Activated CD4-positive, alpha-beta T cell treated with anti-CD3 and anti-CD28 coated beads for 4 hours (primary cell): ENCODE measurements at regions not wholly inside any gene's neighbourhood (a gene's known extent, or its start where the extent isn't known, plus 50 kb on each side); places are given as distances from the start of the nearest gene placed in this dataset.
A peak's percentile ranks its signal among the peaks of the same experiment; 100 is the strongest.

Experiments
- DNase-seq, 2 donors: peaks; one replicate each; pipeline ENCODE4 v3.0.0-alpha.2; 2020

DNA sequence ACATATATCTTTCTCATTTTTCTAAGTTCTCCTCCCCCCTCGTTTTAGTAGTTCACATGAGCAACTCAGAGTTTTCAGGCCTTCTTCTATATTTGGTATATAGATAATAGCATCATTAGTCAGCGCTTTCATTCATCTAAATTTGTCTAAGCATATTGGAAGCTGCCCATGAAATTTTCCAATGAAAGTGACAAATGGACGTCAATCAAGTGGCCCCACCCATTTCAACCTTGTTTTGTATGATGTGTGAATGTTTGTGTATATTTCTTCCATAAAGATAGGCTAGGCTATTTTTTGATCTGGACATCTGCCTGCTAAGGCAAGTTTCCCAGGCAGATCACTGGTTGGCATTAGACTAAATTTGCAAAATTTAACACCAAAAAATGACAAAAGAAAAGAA is 104.0 kb upstream of the SSBP2 start:
- no peak for DNase-seq

DNA sequence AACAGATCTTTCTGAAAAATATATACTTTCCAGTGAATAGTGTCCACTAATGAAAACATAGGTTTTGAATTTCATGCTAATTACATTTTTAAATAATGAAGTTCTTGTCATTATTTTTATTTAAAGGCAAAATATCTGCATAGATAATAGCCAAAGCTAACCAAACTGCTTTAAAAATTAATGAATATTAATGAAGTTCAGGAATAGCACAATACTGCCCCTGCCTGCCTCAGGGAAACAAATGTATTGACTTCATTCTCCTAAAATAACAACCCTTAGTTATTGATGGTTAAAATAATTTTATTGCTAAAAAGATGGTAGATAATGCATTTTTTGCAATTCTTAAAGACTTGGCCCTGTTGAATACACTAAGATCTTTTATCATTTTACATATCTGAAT is 103.6 kb upstream of the SSBP2 start:
- DNase-seq = no peak

DNA sequence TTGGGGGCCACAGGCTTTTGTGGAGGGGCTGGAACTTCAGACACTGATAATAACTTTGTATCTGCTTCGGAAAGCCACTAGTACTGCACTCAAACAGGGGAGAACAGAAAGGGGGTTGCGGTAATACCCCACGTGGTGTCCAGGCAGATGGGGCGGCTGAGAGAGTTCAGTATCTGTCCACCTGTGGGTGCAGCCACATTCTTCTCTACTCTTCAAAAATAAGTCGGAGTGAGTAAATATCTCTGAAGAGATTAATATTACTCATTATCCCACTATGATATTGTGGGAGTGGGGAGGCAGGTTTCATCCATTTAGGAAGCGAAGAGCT is 102.1 kb upstream of the SSBP2 start:
- DNase-seq = no peak

DNA sequence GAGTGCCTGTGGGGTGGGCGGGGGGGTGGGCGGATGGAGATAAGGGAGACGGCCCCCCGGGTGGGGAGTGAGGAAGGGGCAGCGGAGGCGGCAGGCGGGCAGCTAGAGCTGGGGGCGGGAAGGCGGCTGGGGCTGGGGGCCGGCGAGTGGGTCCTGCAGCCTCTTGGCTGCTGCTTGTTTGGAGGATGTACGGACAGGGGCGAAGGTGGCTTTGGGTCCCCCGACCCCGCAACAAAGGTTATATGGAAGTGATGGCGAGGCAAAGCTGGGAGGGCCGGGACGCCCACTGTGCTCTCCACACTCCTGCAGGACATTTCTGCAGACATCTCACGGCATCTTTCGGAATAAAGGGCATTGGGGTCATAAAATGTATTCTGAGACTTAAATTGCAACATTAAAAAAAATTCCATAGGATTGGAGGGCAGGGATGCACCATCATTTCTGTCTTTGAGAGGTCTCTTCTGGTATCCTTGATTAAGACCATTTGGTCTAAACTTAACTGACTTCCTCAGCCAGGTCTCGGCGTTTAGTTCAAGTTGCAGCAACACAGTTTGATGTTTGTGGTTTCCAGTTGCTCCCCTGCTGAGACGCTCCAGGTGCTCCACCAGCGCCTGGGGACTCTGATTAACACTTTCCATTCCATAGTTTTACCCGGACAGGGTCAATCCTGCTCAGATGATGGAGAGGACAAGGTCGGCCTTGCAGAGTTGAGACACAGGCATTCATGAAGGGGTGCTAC is 101.6 kb upstream of the SSBP2 start:
- no peak for DNase-seq

DNA sequence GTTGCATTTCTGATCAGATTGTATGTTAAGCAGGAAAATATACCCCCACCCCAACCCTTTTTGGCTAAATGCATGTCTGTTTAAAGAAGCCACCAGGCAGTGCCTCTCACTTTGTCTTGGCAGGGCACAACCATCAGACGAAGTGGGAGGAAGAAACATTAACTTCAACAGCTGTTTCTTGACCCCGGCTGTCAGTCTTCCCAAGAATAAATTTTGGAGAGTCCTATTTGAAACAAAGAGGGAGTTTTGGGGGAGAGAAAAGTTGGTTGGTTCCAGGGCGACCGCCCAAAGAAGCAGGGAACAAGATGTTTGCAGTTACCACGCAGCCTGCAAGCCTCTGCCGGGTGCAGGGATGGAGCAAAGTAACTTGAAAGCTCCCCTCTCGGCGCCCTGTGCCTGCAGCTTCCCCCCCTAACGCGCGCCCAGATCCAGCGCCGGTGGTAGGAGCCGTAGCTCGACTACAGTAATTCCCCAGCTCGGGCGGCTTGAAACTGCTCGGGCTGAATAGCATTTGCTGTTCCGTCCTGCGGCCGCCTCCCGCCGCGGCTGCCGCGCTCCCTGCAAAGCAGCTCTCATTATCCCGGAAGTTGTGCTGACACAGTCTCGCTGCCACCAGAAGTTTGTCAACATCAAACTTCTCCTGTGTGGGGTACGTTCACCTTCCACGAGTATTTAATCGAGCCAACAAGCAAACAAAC is 100.7 kb upstream of the SSBP2 start:
- peak; percentile 81 to 87 for DNase-seq

DNA sequence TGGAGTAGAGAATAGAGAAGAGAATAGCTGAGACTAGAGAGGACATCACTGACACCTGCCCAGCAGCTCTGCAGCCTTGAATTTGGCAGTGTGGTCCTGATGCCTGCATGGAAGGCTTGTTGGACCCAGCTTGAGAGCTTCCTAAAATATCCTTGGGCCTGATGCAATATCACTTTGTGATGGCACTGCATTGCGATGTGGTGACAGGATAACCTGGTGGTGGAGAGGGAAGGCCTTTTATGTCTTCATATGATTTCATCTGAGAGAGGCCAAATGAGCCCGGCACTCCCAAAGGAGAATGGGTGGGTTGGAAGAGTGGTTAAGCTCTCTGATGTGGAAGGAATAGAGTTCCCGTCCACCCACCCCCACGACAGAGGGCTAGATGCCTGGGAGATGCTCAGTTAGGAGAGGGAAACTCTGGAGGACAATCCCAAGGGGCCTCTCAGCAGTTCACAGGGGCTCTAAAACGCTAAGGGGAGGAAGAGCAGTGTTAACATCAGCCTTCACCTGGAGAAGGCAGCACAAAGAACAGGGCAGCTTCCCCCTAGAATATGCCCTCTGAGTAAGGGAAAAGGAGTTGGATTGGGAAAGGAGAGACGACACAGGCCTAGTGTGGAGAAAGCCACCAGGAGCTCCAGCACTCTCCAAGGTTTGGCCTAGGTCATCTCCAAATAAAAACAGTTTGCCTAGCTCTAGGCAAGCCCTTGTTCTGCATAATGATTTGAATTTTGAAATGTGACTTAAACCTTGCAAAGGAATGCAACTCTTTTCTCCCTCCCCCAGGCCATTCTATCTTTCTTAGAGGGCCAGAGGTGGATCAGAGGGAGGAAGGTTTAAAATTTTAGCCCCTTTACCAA is 99.8 kb upstream of the SSBP2 start:
- DNase-seq = no peak

DNA sequence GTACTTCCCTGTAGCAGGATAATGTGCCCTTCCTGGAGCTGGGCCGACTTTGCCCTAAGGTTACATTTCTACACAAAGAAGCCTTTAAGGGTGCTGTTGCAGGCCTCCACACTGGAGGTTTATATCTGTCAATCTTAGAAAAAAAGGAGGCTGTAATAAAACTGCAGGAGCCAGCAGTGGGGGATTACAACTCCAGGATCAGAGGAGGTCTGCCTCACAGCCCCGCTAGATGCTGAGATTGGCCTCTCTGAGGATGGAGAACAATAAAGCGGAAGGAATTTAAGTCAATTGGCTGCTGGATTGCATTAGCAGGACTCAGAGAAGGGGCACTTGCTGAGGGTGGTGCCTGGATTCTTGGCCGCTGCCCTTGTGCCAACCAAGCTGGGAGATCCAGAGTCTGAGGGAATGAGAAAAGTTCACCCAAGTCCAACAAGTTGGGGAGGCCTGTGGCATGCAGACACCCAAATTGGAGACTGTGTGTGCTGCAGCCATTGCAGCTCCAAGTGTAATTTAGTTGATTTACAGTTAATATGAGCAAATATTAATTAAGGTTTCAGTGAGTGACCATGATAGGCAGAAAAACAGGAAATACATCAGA is 99.0 kb upstream of the SSBP2 start:
- no peak for DNase-seq

DNA sequence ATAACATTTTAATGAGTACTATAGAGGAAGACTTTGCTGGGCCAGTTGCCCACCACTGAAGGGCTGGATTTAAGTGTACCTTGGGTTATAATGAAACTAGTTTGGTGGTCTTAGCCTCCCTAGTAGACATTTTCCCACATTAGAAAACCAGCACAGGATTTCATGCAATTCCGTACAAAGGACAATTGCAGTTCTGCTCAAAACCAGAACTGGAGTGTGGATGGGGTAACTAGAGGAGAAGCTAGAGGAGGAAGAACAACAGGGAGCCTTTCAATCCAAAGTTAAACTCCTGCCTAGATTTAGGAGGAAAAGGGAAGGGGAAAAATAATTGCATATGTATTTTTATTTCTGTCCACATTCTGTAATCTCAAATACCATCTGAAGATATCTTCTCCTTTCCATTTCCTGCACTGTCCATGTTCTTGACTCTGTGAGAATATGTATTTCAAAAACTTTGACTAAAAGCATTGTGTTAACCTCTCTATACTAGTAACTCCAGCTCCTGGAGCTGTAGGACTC is 97.5 kb upstream of the SSBP2 start:
- DNase-seq = no peak

DNA sequence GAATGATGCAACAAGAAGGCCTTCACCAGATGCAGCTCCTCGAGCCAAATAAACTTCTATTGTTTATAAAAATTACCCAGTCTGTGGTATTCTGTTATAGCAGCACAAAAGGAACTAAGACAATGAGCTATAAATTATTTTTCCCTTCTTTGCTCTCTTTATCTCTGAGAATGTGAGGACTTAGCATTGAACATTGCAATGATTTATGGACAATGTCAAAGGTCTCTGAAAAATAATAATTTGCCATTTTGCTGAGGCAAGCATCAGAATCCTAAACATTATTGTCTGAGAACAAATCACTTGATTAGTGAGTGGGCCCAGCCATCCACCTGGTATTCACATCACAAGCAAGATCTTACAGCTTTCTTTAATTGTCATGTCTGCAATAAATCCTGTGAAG is 95.4 kb upstream of the SSBP2 start:
- DNase-seq = no peak

DNA sequence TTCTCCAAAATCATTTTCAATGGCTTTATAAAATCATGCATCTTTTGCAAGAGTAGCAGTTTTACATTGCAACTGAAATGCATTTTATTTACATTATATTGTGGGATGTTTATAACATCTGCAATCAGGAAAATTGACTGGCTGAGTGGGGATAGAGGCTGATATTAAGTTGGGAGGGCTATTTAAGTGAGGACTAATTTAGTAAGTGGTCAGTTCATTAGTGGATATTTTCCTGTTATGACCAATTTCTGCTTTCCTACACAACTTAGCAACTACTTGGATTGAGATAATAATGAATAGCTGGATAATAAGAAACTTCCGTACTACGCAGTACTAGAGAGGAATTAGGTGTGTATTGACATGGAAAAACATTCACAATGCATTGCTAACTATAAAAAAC is 92.9 kb upstream of the SSBP2 start:
- DNase-seq = no peak

DNA sequence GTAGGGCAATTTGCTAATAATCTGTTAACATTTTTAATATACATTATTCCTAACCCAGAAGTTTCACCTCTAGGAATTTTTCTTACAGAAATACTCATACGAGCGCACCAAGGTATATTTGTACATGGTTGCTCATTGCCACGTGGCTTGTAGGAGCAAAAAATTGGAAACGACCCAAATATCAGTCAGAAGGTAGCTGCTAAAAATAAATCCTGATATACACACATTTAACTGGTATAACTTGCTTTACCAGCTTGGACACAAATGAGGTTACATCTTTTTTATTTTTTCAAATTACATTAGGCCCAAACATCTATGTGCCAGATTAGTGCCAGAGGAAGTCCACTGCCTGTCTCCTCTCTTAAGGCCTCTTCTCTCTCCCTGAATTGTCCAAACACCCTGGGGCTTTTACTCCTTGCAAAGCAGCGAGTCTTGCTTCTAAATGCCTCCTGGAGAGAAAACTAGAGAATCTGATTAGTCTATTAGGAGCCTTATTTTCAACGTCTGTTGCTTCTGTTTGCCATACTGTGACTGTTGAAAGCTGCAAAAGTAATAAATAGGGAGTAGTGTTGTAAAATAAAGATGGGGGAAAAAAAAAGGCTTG is 92.0 kb upstream of the SSBP2 start:
- no peak for DNase-seq

DNA sequence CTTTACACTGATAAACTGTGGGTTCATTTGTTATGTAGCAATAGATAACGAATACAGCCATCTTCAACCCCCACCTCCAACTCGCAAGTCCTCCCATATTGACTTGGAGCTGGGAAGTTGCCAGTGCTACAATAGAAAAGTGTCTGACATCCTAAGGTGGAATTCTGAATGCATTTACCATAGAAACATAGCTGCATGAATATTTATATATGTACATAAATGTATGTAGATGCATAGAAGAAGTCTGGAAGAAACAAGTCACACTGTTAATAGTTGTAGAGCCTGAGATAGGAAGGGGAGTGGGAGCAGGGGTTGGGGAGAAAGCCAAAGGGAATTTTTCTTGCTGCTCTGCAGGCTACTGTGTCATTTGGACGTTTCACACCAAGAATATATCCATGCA is 88.1 kb upstream of the SSBP2 start:
- DNase-seq = no peak

DNA sequence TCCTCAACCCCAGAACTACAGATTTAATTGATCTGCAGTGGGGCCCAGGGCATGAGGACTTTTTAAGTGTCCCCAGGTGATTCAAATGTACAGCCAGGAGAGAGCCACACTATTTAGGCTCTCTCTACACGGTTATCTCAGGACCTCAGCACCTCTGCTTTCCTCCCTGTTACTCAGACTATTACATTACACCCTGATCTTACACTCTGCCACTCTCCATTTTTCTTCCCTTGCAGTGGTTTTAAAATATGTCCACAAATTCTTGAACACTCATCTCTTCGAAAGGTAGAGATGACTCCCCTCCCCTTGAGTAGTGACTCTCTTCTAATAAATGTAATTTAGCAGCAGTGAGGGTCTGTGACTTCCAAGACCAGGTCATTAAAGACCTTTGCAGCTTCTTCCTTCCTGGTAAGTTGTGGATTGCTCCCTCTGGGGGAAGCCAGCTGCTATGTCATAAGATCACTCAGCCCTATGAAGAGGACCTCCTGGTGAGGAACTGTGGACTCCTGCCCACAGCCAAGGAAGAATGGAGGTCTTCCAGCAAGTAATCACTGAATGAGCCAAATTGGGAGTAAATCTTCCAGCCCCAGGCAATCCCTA is 87.5 kb upstream of the SSBP2 start:
- DNase-seq = peak in 1 of 2 donors; percentile 21

DNA sequence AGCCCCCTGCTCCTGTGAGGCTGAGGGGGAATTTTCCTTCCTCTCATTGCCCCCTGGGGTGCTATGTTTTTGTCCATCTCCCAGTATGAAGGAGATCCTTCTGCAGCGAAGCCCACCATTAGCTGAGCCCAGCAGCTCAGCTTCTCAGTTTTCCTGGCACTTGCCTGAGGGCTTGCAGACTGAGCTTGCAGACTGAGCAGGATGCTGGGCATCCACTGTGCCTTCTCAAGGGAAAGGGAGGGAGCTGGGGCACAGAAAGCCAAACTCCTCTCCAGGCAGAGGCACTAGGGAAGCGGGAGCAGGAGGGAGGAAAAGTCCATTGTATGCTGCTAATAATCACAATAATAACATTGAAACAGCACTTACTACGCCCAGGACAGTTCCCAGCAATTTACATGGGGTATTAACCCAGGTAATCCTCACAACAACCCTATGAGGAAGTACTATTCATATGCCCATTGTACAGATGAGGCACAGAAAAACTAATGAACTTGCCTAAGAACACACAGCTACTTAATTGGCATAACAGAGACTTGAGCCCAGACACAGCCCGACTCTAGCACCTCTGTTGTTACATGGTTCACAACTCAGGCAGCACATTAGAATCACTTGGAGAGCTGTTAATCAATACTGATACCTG is 86.9 kb upstream of the SSBP2 start:
- no peak for DNase-seq

DNA sequence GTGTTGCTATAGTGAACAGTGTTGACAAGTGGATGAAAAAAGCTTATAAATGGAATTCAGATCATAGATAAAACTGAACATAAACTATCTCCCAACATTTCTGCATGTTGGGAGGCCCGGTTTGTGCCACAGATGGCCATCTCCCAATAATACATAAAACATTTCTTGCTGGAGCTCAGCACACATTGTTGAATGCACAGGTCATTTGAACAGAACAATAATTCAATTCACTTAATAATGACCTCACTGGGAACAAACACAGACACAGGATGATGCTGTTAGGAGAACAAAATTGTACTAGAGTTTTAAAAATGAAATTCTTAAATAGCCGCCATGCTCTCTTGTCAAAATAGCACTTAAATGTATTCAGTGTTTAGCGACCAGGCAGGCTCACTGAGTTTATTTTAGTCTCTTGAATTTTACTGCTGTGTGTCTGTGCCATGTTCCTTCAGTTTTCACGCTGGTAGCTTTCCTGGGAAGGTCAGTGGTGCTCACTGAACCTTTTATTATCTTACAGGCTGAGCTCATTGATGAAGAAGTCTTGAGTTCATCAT is 85.0 kb upstream of the SSBP2 start:
- no peak for DNase-seq

DNA sequence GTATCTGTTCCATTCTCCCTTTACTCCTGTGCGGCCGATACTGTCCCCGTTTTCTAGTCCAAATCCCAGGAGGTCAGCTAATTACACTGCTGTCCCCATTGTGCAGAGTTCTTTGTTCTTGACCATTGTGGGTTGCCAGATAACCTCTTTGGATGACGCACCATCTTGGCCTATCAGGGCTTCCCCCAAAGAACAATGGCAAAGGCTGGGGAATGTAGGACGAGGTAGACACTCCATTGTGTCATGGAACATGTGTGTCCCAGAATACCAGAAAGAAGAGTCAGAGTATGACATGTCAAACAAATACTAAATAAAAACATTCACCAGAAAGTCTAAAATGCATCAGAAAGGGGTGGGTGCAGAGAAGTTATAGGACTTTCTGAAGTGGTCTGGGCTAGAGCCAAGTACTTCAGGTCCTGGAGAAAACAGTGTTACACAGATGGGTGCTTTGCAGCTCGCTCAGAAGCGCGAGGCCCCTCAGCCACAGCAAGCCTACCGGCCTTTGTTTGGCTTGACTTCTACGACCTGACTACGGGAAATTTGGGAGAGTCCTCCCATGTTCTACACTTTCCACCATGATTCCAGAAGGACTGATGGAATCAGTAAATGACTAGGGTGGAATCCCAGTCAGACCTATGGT is 83.2 kb upstream of the SSBP2 start:
- no peak for DNase-seq

DNA sequence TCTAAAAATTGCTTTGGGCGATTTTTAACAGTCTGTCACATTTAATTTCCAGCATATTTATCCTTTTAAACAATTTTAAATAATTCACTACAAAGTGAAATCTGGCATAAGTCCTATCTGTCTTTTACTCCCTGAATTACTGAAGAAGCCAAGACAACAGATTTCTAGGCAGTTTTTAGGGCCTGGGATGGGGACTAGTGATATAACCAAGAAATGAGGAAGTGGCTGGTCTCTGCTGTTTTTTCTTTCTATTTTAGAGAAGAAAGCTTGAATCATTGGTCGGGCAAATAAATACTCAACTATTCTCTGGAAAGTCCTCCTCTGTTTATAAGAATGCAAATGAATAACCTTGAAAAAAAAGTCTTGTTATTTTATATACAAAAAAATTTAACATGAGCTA is 79.7 kb upstream of the SSBP2 start:
- DNase-seq = no peak

DNA sequence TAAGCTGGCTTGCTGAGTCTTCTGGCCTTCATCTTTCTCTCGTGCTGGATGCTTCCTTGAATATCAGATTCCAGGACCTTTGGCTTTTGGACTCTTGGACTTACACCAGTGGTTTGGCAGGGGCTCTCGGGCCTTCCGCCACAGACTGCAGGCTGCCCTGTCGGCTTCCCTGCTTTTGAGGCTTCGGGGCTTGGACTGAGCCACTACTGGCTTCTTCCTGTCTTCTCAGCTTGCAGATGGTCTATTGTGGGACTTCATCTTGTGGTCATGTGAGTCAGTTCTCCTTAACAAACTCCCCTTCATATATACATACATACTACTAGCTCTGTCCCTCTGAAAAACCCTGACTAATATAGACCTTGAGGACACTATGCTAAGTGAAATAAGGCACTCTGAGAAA is 78.3 kb upstream of the SSBP2 start:
- no peak for DNase-seq

DNA sequence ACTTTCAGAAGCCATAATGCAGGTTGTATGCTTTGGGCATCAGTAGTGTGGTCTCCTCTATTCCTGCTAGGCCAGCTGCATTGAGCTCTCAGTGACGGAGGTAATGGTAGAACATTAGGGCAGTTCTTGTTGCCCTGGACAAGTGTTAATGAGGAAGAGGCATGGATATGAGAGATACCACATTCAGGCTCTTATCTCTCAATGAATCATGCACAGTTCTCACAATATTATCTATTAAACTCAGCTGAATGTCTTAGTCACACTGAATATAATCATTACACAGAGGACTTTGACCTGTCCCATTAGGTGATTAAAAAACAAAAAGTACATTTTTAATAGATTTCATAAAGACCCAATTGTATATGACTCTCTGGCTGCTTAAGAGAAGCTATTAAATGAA is 76.6 kb upstream of the SSBP2 start:
- no peak for DNase-seq

DNA sequence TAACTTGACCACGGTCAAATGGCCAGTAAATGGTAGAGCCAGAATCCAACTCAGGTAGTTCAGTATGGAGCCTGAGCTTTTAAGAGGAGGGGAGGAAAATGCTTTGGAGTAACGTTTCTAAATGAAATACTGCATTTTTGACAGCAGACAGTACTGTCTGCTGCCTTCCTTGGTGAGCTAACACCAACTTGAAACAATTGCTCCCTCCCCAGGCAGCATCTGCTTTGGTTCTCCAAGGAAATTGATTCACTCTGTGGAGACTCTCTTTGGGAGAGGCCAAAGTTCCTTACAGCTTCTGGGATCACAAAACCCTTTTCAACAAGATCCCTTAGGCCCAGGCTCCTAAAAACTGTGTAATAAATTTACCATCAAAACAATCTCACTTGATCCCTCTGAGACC is 75.2 kb upstream of the SSBP2 start:
- no peak for DNase-seq

DNA sequence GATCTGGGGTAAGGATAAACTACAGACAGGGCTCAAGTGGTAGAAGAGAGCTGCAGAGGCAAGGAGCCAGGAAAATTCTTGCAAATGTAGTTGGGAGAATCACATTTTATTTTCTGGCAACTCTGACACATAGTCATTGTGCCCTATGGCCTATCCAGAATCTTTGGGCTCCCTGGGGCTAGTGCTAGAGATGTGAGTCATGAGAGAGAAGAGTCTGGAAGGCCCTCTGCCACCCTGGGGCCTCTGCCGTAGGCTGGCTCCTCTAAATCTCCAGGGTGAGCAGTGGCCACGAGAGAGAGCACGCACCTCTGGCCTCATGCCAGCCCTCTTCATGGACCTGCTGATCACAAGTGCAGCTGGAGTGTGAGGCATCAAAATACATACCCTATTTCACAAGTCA is 74.3 kb upstream of the SSBP2 start:
- DNase-seq = no peak
